NCI-H187 (cell line): ENCODE measurements at regions not wholly inside any gene's neighbourhood (a gene's known extent, or its start where the extent isn't known, plus 50 kb on each side); places are given as distances from the start of the nearest gene placed in this dataset.
"Not testable (repeated sequence)": the region's sequence is repeated elsewhere in the genome, so short reads cannot be mapped to it uniquely, and the experiment has no call there.

ENCODE experiments used
- DNase-seq, 2 experiments: peaks; one replicate each; lab custom pipeline; 2025; lab: John Stamatoyannopoulos, UW

DNA sequence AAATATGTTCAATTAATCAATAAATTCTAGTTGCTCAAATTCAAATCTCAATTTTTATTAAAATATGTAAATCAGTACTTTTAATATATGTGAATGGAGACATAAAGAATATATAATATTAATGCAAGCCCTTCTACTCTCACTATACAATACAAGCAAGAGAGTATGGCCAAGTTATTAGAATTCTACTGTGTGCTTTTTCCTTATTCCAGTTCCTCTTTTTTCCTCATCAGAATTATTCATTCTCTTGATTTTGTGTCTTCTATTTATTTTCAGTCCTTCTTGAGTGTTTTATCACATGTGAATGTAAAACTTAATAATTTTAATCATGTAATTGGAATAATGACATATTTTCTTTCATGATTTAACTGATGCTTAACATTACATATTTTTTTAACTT is 276.8 kb downstream of the PCDH20 start:
- no peak for DNase-seq

DNA sequence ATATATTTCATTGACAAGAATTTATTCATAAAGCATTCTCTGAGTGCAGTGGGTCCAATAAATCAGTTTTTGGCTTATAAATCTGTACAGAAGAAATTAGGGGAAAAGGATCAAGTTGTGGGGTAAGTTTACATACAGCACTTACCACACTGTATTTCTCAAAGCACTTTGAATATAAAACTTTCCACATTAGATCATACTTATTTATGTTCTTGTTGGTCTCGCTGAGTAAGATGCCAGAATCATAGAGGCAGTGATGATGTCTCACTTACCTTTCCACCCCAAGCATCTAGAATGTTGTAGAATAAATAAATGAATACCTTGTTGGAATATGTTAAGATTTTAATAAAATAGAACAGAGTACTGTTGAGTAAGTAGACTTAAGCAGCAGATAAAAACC is 279.1 kb downstream of the PCDH20 start:
- no peak for DNase-seq

- no peak for DNase-seq
Observed at GRCh38 chr13:61136093-61136492, 279.6 kb downstream of the PCDH20 start.

DNA sequence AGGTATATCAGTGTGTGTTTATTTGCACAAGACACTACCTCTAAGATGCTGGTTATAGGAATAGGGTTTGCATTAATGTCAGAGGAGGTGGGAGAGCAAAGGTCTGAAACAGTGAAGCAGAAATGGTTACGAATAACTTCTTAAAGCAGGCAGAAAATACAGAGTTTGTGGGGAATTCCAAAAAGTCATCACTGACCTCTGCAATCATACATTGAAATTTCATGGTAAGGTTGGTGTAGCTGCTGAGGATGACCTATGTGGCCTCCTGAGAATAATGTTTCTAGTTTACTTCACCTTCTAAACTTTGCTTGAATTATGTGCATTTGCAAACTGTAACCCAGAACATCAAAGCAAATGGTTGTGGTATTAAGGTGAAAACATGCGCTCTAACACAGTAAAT is 280.1 kb downstream of the PCDH20 start:
- DNase-seq, result no peak

DNA sequence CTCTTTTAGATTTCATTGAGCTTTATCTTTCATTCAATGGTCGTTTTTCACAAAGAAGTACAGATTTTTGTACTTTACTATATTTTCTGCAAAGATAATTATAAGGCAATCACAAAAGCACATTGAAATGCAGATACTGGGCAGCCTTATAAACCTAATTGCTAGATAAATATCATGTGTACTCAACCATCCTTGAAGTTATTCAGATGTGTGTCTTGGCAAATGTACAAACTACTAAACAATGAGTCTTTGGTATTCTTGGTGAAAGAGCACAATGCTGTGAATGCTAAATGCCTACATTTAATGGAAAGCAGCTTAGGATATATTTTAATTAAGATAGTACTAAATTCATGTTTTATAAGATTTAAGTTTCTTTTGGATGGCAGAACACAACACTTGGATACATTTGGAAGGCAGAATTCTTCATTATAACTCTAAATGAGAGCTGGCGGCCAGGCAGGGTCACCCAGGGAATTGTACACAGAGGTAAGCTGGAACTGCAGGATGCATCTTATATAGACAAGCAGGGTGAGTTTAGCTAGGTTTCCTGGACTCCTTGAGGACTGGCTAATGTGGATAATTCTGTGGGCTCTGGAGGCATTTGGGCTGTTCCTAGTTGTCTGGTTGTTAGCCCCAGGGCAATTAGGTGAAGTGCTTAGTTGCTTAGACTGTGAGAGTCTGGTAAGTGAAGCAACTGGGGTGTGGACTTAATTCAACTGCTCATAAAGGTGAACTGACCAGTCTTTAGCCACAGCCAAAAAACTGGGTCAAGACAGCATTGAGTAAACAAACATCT is 286.6 kb downstream of the PCDH20 start:
- no peak for DNase-seq

GRCh38 chr13:61123538-61124289 is 291.9 kb downstream of the PCDH20 start:
- DNase-seq, result no peak

GRCh38 chr13:61113140-61113658 is 302.4 kb downstream of the PCDH20 start:
- no peak for DNase-seq

DNA sequence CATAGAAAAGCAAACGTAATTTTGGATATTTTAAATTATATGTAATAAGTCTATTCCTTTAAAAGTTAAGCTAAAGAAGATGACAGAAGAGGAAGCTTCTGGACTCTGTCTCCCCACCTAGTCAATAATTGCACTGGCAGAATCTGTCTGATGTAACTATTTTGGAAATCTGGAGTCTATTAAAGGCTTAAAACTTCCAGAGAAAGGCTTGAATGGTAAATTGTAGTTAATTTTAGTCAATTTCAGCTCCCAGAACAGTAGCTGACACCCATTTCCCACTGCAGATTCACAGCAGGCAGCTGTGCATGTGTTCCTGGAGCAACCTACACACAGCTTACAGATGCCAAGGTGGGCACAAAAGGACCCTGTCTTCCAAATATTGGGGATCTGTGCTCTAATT is 304.1 kb downstream of the PCDH20 start:
- no peak for DNase-seq

- no peak for DNase-seq
Observed at GRCh38 chr13:61110732-61111131, 304.9 kb downstream of the PCDH20 start.

DNA sequence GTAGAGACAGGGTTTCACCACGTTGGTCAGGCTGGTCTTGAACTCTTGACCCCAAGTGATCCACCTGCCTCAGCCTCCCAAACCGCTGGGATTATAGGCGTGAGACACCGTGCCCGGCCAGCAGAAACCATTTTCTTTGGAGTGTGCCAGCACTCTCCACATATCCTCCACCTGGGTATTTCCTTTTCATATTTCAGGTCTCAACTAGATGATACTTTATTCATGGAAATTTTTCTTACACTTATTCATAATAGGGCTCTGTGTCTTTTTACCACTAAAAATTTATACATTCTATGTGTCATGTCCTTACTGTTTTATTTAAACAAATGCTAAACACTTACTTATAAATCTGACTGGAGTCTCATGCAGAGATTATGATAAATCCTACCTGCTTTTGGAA is 305.9 kb downstream of the PCDH20 start:
- DNase-seq, result no peak

- DNase-seq, result no peak
Observed at GRCh38 chr13:61107989-61108388, 307.7 kb downstream of the PCDH20 start.

- no peak for DNase-seq
Observed at GRCh38 chr13:61095885-61096284, 319.8 kb downstream of the PCDH20 start.

- no peak for DNase-seq
Observed at GRCh38 chr13:61094865-61095264, 320.8 kb downstream of the PCDH20 start.

DNA sequence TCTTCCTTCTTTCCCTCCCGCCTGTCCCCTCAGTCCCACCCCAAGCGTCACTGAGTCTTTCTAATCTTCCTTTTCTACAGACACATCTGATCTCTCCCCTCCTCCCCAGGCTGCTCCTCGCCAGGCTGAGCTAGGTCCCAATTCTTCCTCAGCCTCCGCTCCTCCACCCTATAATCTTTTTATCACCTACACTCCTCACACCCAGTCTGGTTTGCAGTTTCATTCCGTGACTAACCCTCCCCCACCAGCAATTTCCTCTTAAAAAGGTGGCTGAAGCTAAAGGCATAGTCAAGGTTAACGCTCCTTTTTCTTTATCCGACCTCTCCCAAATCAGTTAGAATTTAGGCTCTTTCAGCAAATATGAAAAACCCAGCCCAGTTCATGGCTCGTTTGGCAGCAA is 325.8 kb downstream of the PCDH20 start:
- DNase-seq, result not testable (repeated sequence)

DNA sequence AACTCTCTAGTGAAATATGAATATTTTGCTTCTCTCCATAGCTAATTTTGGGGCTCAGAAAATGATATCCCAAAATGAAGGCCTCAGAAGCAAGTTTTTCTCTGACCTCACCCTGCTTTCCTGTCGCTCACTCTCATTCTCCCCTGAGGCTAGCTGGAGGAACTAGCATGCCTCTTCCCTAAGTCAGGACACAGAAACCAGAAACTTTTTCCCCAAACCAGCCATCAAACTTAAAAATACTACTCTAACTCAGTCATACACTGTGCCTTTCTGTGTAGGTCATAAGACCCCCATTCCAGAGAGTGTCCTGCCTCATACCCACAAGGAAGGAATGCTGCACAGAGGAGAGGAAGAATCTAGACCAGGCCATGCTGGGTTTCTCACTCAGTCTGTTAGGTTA is 329.6 kb downstream of the PCDH20 start:
- no peak for DNase-seq

DNA sequence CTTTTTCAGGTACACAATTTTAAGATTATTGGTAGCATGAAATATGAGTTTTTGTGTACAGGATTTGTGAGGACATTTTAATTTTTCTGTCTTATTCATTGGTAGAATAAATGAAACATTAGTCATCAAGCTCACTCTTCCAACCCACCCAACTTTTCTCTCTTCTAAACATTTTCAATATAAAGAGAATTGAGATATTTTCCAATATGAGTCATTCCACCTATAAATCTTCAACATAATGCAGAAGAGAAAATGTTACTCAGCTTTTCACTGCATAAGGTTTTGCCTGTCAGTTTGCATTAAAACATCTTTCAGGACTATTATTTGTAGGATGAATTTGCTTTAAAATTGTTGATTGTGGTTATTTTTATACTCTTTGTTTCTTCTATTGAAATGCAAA is 330.7 kb downstream of the PCDH20 start:
- DNase-seq, result no peak

GRCh38 chr13:61078976-61079770 is 336.5 kb downstream of the PCDH20 start:
- DNase-seq, result no peak

GRCh38 chr13:61052175-61052574 is 363.5 kb downstream of the PCDH20 start:
- DNase-seq, result no peak

DNA sequence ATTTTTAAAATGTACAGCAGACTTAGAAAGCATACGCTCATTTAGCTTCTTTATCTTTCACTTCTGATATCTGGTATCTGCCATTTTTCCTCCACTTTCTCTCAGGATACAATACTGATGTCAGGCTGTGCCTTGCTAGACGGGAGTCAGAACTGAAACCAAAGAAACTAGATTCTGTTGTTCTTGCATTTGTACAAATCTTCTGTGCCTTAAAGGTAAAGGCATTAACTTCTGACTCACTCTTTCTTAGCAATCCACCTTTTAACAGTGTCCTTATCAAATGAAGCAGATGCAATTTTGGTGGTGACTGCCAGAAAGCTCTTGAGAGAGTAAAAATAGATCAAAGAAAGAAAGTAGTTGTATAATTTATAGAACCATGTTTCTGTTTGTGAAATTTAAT is 370.4 kb downstream of the PCDH20 start:
- DNase-seq, result no peak

GRCh38 chr13:61040181-61040580 is 375.5 kb downstream of the PCDH20 start:
- DNase-seq, result no peak

DNA sequence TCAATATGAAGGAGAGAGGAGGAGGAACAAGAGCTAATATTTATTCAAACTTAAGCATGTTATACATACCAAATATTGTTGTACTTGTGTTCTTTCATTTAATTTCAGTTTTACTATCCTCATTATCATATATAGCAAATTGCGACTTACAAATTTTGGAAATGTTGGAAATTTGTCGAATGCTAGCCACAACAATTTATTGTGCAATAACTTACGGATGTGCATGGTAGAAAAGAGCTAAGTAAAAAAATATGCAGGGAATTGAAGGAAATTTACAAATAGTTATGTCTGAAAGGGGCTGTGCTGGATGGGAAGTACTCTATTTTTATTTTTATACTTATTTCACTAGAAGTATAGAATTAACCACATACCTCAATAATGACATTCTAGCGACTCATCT is 376.3 kb downstream of the PCDH20 start:
- DNase-seq, result no peak

DNA sequence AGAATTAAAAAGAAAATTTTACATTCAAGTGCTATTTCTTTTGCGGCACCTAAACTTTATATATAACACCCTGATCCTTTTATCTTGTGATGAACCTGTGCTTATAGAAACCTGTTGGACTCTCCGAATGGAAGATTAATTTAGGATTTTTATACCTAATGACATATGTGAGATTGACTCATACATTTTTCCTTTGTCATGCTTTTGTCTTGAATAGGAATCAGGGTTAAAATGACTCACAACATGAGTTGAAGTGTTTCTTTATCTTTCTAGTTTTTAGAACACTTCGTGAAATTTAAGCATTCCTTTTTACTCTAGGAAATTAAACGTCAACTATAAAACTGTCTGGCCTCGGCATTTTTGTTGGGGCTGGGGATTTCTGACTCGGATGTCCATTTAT is 378.9 kb downstream of the PCDH20 start:
- no peak for DNase-seq

- no peak for DNase-seq
Observed at GRCh38 chr13:61030445-61030844, 385.2 kb downstream of the PCDH20 start.
